LNCaP clone FGC (cell line): ENCODE measurements at regions not wholly inside any gene's neighbourhood (a gene's known extent, or its start where the extent isn't known, plus 50 kb on each side); places are given as distances from the start of the nearest gene placed in this dataset.

Experiments used
- DNase-seq: peaks from one replicate; pipeline ENCODE4 v3.0.0-alpha.2; 2011; ENCODE audit warnings: low read depth
- H3K4me3 ChIP-seq: 2 replicates; pipeline ENCODE4 v1.5.1; 2011; ENCODE audit warnings: mild to moderate bottlenecking, low read depth, low read length, control low read depth
- TF ChIP-seq, protein P1 (sequence below): IDR thresholded peaks from 2 replicates; pipeline ENCODE4 v1.5.1; 2012; ENCODE audit warnings: mild to moderate bottlenecking; ENCODE audit not compliant: control insufficient read depth, insufficient read depth; ENCODE audit errors: extremely low read depth

DNA sequence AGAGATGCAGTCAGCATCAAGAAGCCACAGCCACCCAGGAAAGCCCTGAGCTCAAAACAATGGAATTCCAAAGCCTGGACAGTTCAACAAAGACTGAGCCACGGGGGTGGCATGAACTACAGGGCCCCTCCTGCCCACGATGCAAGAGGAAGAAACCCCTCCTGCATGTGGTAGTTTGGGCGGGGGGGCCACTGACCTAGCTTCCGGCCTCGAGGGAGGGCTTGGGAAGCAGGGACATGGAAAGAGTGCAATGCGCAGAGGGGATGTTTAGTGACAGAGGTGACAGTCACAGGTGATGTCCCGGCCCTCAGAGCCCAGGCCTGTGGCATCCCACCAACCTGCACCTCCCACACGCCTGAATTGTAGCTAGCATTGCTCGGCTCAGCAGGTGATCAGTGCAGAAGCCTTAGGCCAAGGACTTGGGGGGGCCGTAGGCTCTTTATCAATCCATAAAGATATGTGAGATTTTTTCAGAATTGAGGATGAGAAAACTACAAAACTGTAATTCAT, 318.8 kb downstream of the TEX29 start:
- no peak for DNase-seq
- TF ChIP-seq, protein P1, sequence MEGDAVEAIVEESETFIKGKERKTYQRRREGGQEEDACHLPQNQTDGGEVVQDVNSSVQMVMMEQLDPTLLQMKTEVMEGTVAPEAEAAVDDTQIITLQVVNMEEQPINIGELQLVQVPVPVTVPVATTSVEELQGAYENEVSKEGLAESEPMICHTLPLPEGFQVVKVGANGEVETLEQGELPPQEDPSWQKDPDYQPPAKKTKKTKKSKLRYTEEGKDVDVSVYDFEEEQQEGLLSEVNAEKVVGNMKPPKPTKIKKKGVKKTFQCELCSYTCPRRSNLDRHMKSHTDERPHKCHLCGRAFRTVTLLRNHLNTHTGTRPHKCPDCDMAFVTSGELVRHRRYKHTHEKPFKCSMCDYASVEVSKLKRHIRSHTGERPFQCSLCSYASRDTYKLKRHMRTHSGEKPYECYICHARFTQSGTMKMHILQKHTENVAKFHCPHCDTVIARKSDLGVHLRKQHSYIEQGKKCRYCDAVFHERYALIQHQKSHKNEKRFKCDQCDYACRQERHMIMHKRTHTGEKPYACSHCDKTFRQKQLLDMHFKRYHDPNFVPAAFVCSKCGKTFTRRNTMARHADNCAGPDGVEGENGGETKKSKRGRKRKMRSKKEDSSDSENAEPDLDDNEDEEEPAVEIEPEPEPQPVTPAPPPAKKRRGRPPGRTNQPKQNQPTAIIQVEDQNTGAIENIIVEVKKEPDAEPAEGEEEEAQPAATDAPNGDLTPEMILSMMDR: no peak
- H3K4me3 ChIP-seq: no peak overlapping the region

DNA sequence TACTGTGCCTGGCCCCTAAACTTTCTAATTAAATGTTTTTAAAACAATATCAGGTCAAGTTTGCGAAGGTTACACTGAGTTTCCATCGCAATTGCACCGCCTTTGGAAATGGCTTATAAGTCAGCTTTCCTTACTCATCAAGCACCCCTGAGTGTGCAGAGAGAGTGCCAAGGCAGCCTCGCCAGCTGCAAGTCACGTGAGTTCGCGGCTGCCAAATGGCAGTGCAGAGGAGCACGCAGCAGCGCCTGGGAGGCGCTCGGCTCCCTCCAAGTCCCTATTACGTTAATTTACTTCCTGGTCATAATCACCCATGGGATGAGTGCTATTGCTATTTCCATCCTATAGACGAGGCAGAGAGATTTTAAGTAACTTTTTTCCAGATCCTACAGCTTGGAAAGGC, 319.6 kb downstream of the TEX29 start:
- DNase-seq: no peak
- TF ChIP-seq, protein P1: no peak
- no peak overlapping the region for H3K4me3 ChIP-seq

DNA sequence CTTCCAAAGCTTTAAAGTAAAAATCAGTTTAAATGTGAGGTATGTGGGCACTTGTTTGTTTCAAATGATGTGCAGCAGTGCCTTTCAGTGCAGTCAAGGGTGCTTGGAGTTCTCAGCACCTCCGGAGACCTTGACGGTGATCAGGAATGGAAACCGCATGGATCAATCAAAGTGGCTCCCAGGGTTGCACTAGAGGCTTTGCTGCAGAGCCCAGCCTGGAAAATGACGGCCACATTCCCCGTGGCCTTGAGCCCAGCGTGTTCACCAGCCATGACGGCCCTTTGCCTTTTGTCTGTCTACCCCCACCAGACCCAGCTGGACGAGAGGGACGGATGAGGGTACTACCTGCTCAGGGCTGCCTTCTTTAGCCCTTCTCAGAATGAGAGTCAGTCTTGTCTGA, 320.0 kb downstream of the TEX29 start:
- DNase-seq: no peak
- no peak overlapping the region for H3K4me3 ChIP-seq
- TF ChIP-seq, protein P1: no peak

DNA sequence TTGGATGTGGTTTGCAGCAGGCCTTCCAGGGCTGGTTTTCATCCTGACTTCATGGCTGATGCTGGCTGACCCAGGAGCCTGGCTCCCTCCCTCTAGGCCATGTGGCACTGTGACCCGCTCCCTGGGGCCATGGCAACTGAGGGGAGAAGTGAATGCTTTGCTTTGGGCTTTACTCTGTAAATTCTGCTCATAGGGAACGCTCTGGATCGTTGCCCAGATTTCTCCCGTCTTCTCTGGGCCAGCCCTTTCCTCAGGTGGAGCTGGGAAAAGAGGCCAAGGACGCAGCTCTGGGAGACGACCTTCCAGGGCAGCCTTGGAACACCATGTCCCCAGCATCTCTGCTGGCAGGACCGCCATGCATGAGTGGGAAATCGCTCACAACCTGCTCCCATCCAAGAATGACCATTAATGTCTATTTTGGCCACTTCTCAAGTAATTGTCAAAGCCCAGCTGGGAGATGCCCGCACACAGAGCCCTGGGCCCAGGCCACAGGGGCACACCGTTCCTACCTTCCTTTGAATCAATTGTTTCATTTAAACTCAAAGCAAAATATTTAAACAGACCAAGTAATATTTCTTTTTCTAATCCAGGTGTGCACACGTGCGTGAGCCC, 321.8 kb downstream of the TEX29 start:
- TF ChIP-seq, protein P1: no peak
- no peak for DNase-seq
- no peak overlapping the region for H3K4me3 ChIP-seq

DNA sequence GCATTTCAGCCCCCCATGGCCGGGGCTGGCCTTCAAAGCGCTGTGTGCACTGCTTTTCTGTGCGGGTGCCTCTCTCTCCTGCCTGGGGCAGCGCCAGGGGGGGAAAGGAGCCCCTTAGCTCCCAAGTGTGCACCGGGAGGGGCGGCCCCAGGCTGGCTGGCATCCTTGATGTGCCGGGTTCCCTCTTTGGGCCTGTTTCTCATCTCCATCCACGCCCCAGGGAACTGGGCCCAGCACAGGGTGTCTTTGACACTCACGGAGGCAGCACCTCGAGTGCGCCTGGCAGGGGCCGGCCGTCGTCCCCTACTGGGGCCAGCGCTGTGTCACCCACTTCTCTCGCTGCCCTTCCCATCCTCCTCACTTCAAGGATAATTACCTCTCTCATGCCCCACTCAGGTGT, 324.3 kb downstream of the TEX29 start:
- TF ChIP-seq, protein P1: no peak
- DNase-seq: no peak
- H3K4me3 ChIP-seq: no peak overlapping the region

DNA sequence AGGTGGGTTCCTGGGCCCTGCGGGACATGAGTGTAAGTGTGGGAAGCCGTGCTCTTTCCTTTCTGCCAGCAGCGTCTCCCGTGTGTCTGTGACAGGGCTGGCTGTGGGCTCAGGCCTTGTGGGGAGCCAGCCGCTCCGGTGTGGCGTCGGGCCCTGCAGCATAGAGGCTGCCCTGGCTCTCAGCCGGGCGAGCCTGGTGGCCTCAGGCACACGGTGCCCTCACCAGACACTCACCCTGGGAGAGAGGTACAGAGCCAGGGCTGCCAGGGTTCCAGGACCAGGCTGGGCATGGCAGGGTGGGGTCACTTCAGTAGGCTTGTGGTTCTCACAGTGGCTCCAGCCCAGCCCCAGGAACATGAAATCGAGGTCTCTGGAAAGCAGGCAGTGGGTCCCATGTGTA, 324.8 kb downstream of the TEX29 start:
- no peak for DNase-seq
- no peak overlapping the region for H3K4me3 ChIP-seq
- TF ChIP-seq, protein P1: no peak
